GM21381 (cell line): ENCODE measurements at regions not wholly inside any gene's neighbourhood (a gene's known extent, or its start where the extent isn't known, plus 50 kb on each side); places are given as distances from the start of the nearest gene placed in this dataset.
"Not testable (repeated sequence)": the region's sequence is repeated elsewhere in the genome, so short reads cannot be mapped to it uniquely, and the experiment has no call there.

Experiments used
- ATAC-seq: cut with Tn5 transposase; IDR thresholded peaks from one replicate; pipeline ENCODE4 v1.9.1; 2021; ENCODE audit warnings: mild to moderate bottlenecking, moderate library complexity; ENCODE audit not compliant: unreplicated experiment

GRCh38 chr9:31848505-31849285 lies 535.7 kb upstream of the ACO1 start:
- no peak for ATAC-seq

- ATAC-seq, result no peak
These were observed 530.3 kb upstream of the ACO1 start for GRCh38 chr9:31854187-31854586.

- no peak for ATAC-seq
These were observed 515.6 kb upstream of the ACO1 start for GRCh38 chr9:31868830-31869229.

- no peak for ATAC-seq
These were observed 514.2 kb upstream of the ACO1 start for GRCh38 chr9:31870276-31870675.

GRCh38 chr9:31873722-31874121 lies 510.7 kb upstream of the ACO1 start:
- no peak for ATAC-seq

- ATAC-seq, result no peak
These were observed 490.4 kb upstream of the ACO1 start for GRCh38 chr9:31894008-31894407.

GRCh38 chr9:31908158-31908890 lies 476.1 kb upstream of the ACO1 start:
- ATAC-seq, result no peak

GRCh38 chr9:31908891-31909480 lies 475.5 kb upstream of the ACO1 start:
- ATAC-seq, result no peak

- ATAC-seq, result no peak
These were observed 471.8 kb upstream of the ACO1 start for GRCh38 chr9:31912636-31913035.

- ATAC-seq, result no peak
These were observed 467.7 kb upstream of the ACO1 start for GRCh38 chr9:31916591-31917241.

GRCh38 chr9:31937737-31938136 lies 446.7 kb upstream of the ACO1 start:
- not testable (repeated sequence) for ATAC-seq

GRCh38 chr9:31950756-31951155 lies 433.7 kb upstream of the ACO1 start:
- ATAC-seq, result no peak

- ATAC-seq, result no peak
These were observed 425.9 kb upstream of the ACO1 start for GRCh38 chr9:31958572-31958971.

- ATAC-seq, result no peak
These were observed 414.9 kb upstream of the ACO1 start for GRCh38 chr9:31969552-31969951.

GRCh38 chr9:31983895-31984294 lies 400.5 kb upstream of the ACO1 start:
- ATAC-seq, result no peak

GRCh38 chr9:31996331-31996730 lies 388.1 kb upstream of the ACO1 start:
- no peak for ATAC-seq

- no peak for ATAC-seq
These were observed 379.9 kb upstream of the ACO1 start for GRCh38 chr9:32004431-32005076.

GRCh38 chr9:32010322-32010721 lies 374.1 kb upstream of the ACO1 start:
- ATAC-seq, result no peak

- no peak for ATAC-seq
These were observed 373.4 kb upstream of the ACO1 start for GRCh38 chr9:32011049-32011448.

GRCh38 chr9:32015795-32016194 lies 368.6 kb upstream of the ACO1 start:
- no peak for ATAC-seq

GRCh38 chr9:32045513-32045912 lies 338.9 kb upstream of the ACO1 start:
- ATAC-seq, result no peak
